ENCODE measurements at regions not wholly inside any gene's neighbourhood (a gene's known extent, or its start where the extent isn't known, plus 50 kb on each side); places are given as distances from the start of the nearest gene placed in this dataset.

DNA sequence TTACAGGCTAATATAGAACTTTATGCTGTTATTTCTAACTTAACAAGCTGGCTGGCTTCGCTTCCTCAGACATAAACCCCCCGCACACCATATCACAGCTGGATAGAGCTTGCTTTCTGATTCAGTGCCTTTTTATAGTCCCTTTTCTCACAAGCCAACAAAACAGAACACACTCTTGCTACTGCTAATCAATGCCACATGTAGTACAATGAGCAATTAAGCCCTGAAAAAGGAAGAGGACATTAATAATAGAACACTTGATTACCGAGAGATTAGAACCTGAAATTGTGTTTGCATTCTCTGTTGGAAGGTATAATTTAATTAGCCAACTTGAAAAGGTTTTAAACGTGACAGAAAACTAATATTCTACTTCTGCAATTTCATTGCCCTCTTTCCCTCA lies 267.7 kb upstream of the CYRIA start:
- TF ChIP-seq, protein P1, sequence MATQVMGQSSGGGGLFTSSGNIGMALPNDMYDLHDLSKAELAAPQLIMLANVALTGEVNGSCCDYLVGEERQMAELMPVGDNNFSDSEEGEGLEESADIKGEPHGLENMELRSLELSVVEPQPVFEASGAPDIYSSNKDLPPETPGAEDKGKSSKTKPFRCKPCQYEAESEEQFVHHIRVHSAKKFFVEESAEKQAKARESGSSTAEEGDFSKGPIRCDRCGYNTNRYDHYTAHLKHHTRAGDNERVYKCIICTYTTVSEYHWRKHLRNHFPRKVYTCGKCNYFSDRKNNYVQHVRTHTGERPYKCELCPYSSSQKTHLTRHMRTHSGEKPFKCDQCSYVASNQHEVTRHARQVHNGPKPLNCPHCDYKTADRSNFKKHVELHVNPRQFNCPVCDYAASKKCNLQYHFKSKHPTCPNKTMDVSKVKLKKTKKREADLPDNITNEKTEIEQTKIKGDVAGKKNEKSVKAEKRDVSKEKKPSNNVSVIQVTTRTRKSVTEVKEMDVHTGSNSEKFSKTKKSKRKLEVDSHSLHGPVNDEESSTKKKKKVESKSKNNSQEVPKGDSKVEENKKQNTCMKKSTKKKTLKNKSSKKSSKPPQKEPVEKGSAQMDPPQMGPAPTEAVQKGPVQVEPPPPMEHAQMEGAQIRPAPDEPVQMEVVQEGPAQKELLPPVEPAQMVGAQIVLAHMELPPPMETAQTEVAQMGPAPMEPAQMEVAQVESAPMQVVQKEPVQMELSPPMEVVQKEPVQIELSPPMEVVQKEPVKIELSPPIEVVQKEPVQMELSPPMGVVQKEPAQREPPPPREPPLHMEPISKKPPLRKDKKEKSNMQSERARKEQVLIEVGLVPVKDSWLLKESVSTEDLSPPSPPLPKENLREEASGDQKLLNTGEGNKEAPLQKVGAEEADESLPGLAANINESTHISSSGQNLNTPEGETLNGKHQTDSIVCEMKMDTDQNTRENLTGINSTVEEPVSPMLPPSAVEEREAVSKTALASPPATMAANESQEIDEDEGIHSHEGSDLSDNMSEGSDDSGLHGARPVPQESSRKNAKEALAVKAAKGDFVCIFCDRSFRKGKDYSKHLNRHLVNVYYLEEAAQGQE (IDR thresholded peaks at IDR 0.05; ENCODE audit: low read depth, low read length): no peak
- TF ChIP-seq, protein P2, sequence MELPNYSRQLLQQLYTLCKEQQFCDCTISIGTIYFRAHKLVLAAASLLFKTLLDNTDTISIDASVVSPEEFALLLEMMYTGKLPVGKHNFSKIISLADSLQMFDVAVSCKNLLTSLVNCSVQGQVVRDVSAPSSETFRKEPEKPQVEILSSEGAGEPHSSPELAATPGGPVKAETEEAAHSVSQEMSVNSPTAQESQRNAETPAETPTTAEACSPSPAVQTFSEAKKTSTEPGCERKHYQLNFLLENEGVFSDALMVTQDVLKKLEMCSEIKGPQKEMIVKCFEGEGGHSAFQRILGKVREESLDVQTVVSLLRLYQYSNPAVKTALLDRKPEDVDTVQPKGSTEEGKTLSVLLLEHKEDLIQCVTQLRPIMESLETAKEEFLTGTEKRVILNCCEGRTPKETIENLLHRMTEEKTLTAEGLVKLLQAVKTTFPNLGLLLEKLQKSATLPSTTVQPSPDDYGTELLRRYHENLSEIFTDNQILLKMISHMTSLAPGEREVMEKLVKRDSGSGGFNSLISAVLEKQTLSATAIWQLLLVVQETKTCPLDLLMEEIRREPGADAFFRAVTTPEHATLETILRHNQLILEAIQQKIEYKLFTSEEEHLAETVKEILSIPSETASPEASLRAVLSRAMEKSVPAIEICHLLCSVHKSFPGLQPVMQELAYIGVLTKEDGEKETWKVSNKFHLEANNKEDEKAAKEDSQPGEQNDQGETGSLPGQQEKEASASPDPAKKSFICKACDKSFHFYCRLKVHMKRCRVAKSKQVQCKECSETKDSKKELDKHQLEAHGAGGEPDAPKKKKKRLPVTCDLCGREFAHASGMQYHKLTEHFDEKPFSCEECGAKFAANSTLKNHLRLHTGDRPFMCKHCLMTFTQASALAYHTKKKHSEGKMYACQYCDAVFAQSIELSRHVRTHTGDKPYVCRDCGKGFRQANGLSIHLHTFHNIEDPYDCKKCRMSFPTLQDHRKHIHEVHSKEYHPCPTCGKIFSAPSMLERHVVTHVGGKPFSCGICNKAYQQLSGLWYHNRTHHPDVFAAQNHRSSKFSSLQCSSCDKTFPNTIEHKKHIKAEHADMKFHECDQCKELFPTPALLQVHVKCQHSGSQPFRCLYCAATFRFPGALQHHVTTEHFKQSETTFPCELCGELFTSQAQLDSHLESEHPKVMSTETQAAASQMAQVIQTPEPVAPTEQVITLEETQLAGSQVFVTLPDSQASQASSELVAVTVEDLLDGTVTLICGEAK (IDR thresholded peaks at IDR 0.05; ENCODE audit: borderline replicate concordance): no peak
- TF ChIP-seq TCF12 (IDR thresholded peaks at IDR 0.05; ENCODE audit: low read depth, low read length) (no peak), CBFB (IDR thresholded peaks at IDR 0.05; ENCODE audit: low read depth) (no peak), CREM (IDR thresholded peaks at IDR 0.05; ENCODE audit: low read depth) (no peak), EZH2 (IDR thresholded peaks at IDR 0.05; ENCODE audit: borderline replicate concordance, control insufficient read depth, low read depth, low read length) (no peak), JUNB (IDR thresholded peaks at IDR 0.05) (no peak), EGR1 (IDR thresholded peaks at IDR 0.05; ENCODE audit: borderline replicate concordance in 1 of 2, low read depth in 2 of 2, low read length in 2 of 2) (no peak), NR2F1 (conservative IDR thresholded peaks at IDR 0.05) (no peak), RCOR1 (conservative IDR thresholded peaks at IDR 0.05; ENCODE audit: low read depth, low read length) (no peak), PBX3 (IDR thresholded peaks at IDR 0.05; ENCODE audit: insufficient replicate concordance, low read depth, low read length) (no peak), POLR2AphosphoS5 (IDR thresholded peaks at IDR 0.05; ENCODE audit: low read length) (no peak), EP300 (IDR thresholded peaks at IDR 0.05; ENCODE audit: borderline replicate concordance in 1 of 2, control insufficient read depth in 1 of 2, low read depth in 2 of 2, low read length in 2 of 2) (no peak)
- TF ChIP-seq, protein P3, sequence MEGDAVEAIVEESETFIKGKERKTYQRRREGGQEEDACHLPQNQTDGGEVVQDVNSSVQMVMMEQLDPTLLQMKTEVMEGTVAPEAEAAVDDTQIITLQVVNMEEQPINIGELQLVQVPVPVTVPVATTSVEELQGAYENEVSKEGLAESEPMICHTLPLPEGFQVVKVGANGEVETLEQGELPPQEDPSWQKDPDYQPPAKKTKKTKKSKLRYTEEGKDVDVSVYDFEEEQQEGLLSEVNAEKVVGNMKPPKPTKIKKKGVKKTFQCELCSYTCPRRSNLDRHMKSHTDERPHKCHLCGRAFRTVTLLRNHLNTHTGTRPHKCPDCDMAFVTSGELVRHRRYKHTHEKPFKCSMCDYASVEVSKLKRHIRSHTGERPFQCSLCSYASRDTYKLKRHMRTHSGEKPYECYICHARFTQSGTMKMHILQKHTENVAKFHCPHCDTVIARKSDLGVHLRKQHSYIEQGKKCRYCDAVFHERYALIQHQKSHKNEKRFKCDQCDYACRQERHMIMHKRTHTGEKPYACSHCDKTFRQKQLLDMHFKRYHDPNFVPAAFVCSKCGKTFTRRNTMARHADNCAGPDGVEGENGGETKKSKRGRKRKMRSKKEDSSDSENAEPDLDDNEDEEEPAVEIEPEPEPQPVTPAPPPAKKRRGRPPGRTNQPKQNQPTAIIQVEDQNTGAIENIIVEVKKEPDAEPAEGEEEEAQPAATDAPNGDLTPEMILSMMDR (IDR thresholded peaks at IDR 0.05 in 2 of 3, conservative IDR thresholded peaks at IDR 0.05 in 1 of 3; ENCODE audit: control insufficient read depth in 2 of 3, extremely low read depth in 1 of 3, insufficient read depth in 1 of 3, low read depth in 3 of 3, low read length in 3 of 3): no peak
